Heart left ventricle (tissue), 13 donors: ENCODE measurements at regions not wholly inside any gene's neighbourhood (a gene's known extent, or its start where the extent isn't known, plus 50 kb on each side); places are given as distances from the start of the nearest gene placed in this dataset.

ENCODE experiments used
- CTCF ChIP-seq, 12 donors: fragments of 200-600 bp; sonication (generic) in 4 of 12; IDR thresholded peaks; one replicate each; pipeline versions ENCODE4 v1.5.0 to v1.8.0; 2018 to 2022; ENCODE audit warnings: antibody characterized with exemption in 12 of 12, mild to moderate bottlenecking in 5 of 12
- POLR2A ChIP-seq, 2 donors: fragments of 450-650 bp; IDR thresholded peaks; one replicate each; pipeline ENCODE4 v1.6.1; 2017; ENCODE audit warnings: antibody characterized with exemption in 2 of 2, mild to moderate bottlenecking in 2 of 2, moderate library complexity in 2 of 2
- donor health status: ischemic (EF 13 %, LVEDD 7.1; RV severe dilation, severe dysfunction).
- donor health status: DM: no; HTN: yes; CAD: no.
- donor health status: DM: no; HTN: no; CAD: no.
- donor health status: ischemic (EF 25% LVEDD 6.9; RV normal size, moderate dysfunction).
- donor health status: ischemic (EF 25% LVEDD 5.7; RV mildly dilated, moderate dysfunction).
- donor health status: ischemic (EF 35%, LVEDD 5.7; RV mildly dilated, moderate dysfunction).
- donor health status: nonischemic (EF 11% LVEDD 7.7; RV severe dilation, severe dysfunction).
- donor health status: DM: yes; HTN: yes; CAD: no.
- donor health status: PGD.
- donor health status: ischemic (EF 29% LVEDD 5.4; RV normal size, mild dysfunction).
- donor health status: nonischemic (EF 23%, LVEDD 6.1; RV moderate dilation, normal function).

DNA sequence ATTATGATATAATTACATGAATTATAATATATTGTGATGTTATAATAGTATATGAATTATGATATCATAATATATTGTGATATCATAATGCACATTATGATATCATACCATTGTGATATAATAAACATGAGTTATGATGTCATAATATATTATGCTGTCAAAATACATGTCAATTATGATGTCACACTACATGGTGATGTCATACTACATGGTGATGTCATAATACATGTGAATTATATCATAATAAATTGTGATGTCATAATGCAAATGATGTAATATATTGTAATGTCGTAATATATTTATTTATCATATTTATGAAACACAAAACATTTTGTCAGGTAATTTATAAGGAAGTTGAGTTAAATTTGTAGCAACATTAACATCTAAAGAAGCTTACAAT is 1950.1 kb downstream of the TP53TG3F start:
- no peak for TF ChIP-seq CTCF (IDR thresholded peaks at IDR 0.05)
- TF ChIP-seq POLR2A (IDR thresholded peaks at IDR 0.05): no peak
